NB4 (cell line): ENCODE measurements at regions not wholly inside any gene's neighbourhood (a gene's known extent, or its start where the extent isn't known, plus 50 kb on each side); places are given as distances from the start of the nearest gene placed in this dataset.

ENCODE experiments used
- MAX ChIP-seq: IDR thresholded peaks from 2 replicates; pipeline ENCODE4 v1.6.1; 2011; ENCODE audit warnings: low read depth, low read length
- MYC ChIP-seq: IDR thresholded peaks from 2 replicates; pipeline ENCODE4 v1.6.1; 2011; ENCODE audit warnings: low read depth, low read length
- POLR2A ChIP-seq: IDR thresholded peaks from 2 replicates; pipeline ENCODE4 v1.6.1; 2011; ENCODE audit warnings: mild to moderate bottlenecking; ENCODE audit not compliant: insufficient read length; ENCODE audit errors: extremely low read depth
- TF ChIP-seq, protein P1 (sequence below): IDR thresholded peaks from one replicate; pipeline ENCODE4 v1.5.1; 2012; ENCODE audit warnings: low read depth, low read length

DNA sequence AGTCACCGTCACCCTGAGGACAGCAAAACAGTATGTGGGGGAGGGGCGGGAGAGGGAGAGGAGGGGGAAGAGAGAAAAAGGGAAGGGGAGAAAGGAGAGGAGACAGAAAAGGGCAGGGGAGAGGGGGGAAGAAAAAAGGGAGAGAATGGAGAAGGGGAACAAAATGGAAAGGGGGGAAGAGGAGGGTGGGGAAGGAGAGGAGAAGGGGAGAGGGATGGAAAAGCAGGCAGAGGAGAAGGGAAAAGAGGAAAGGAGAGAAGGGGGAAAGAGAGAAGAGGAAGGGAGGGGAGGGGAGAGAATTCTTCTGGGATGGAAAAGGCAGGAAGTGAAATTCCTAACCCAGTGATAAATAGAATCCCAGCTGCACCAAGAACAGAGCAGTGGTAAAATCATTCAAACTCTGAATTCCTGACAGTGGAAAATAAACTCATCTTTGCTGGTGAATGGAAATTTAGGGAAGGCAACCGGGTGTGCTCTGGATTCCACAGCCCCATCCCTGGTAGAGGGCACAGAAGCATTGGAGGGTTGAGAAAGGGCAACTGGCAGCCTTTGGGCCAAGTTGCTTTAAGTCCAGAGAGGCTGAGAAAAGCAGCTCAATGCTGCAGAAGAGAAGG is 244.2 kb downstream of the BCOR start:
- TF ChIP-seq, protein P1, sequence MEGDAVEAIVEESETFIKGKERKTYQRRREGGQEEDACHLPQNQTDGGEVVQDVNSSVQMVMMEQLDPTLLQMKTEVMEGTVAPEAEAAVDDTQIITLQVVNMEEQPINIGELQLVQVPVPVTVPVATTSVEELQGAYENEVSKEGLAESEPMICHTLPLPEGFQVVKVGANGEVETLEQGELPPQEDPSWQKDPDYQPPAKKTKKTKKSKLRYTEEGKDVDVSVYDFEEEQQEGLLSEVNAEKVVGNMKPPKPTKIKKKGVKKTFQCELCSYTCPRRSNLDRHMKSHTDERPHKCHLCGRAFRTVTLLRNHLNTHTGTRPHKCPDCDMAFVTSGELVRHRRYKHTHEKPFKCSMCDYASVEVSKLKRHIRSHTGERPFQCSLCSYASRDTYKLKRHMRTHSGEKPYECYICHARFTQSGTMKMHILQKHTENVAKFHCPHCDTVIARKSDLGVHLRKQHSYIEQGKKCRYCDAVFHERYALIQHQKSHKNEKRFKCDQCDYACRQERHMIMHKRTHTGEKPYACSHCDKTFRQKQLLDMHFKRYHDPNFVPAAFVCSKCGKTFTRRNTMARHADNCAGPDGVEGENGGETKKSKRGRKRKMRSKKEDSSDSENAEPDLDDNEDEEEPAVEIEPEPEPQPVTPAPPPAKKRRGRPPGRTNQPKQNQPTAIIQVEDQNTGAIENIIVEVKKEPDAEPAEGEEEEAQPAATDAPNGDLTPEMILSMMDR = no peak
- TF ChIP-seq POLR2A (no peak), MYC (no peak), MAX (no peak)
